GM12892 (cell line): ENCODE measurements at regions not wholly inside any gene's neighbourhood (a gene's known extent, or its start where the extent isn't known, plus 50 kb on each side); places are given as distances from the start of the nearest gene placed in this dataset.

Experiments
- POLR2A ChIP-seq: IDR thresholded peaks from 2 replicates; pipeline ENCODE4 v1.6.1; 2011; ENCODE audit warnings: low read depth, low read length, control low read depth
- POLR2AphosphoS5 ChIP-seq: IDR thresholded peaks from 2 replicates; pipeline ENCODE4 v1.6.1; 2011; ENCODE audit warnings: low read depth, low read length, control low read depth

DNA sequence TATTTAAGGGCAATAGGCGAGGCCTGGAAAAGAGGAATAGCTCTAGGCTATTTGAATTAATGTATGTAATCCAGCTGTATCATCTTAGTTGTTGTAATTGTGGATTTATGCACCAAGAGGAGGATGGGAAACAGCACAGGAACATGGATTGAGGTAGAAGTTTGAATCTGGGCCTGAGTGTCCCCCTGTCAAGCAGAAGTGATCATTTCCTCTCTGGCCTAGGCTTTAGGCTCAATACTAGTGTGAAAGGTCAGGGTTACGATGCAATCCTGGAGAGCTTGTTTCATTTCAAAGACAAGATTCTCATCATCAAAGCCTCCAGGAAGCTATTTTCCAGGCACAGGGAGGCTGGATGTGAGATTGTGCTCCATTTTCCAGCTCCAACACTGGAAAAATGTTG, 77.9 kb upstream of the HSD17B12 start:
- TF ChIP-seq POLR2AphosphoS5 (no peak), POLR2A (no peak)
